ENCODE measurements at regions not wholly inside any gene's neighbourhood (a gene's known extent, or its start where the extent isn't known, plus 50 kb on each side); places are given as distances from the start of the nearest gene placed in this dataset.

GRCh38 chr17:73976147-73976546, 227.3 kb upstream of the RPL38 start:
- Histone ChIP-seq H3K27ac (ENCODE audit: low read length in 2 of 2) (no peak overlapping the region), H3K79me2 (ENCODE audit: control insufficient read depth, insufficient read depth, low read length) (no peaks in the 10 kb centered on the region), H3K36me3 (replicated peaks in 1 of 2; ENCODE audit: control extremely low read depth in 1 of 2, control insufficient read depth in 1 of 2, extremely low read depth in 1 of 2, insufficient read depth in 2 of 2, low read length in 1 of 2) (no peaks in the 10 kb centered on the region), H3K4me3 (ENCODE audit: control extremely low read depth in 1 of 5, extremely low read depth in 1 of 5, insufficient read depth in 1 of 5, low read depth in 2 of 5, low read length in 4 of 5) (no peak overlapping the region), H2AFZ (ENCODE audit: insufficient read depth, low read depth, low read length, poor library complexity, severe bottlenecking) (no peak overlapping the region), H3K27me3 (replicated peaks in 1 of 4; ENCODE audit: control extremely low read depth in 1 of 4, control insufficient read depth in 3 of 4, insufficient read depth in 4 of 4, low read length in 3 of 4) (no peaks in the 10 kb centered on the region), H3K4me2 (replicated peaks; ENCODE audit: low read depth, low read length, poor library complexity, severe bottlenecking) (no peak overlapping the region), H3K4me1 (ENCODE audit: control insufficient read depth in 2 of 2, insufficient read depth in 2 of 2, low read length in 2 of 2) (no peaks in the 10 kb centered on the region), H3K9me3 (ENCODE audit: control extremely low read depth in 1 of 3, control insufficient read depth in 2 of 3, insufficient read depth in 1 of 3, low read length in 2 of 3) (peaks cover 0 to 3% (median 0%) of the 10 kb centered on the region in 3 donors), H4K20me1 (ENCODE audit: control insufficient read depth, insufficient read depth, low read length, poor library complexity, severe bottlenecking) (no peaks in the 10 kb centered on the region), H3K9ac (ENCODE audit: low read length) (no peak overlapping the region)
- TF ChIP-seq EZH2 (IDR thresholded peaks at IDR 0.05; ENCODE audit: borderline replicate concordance, insufficient read depth, low read depth, low read length, poor library complexity, severe bottlenecking) (no peak), CTCF (IDR thresholded peaks at IDR 0.05) (no peak)
- no peaks in the 10 kb centered on the region for H3K4me1 Mint-ChIP-seq
- WGBS (ENCODE audit: insufficient coverage) = 71% methylated on average over 1 of the region's 1 CpG
- H3K9me3 Mint-ChIP-seq (ENCODE audit: insufficient read depth) = no peaks in the 10 kb centered on the region
- H3K27me3 Mint-ChIP-seq = peaks cover 34% of the 10 kb centered on the region
- H3K4me3 Mint-ChIP-seq = no peak overlapping the region
- H3K27ac Mint-ChIP-seq = no peak overlapping the region
- ChIA-PET POLR2A (no interaction called here), CTCF (interaction anchor here (1.1 kb wide), 1 partner anchor 22 kb away, joined by 3 read pairs; no protein-coding TSS in a partner anchor)
- DNase-seq = no peak
- no peak for ATAC-seq (ENCODE audit: low read depth)
- intact Hi-C loops (cut with micrococcal nuclease) = no loop called here

DNA sequence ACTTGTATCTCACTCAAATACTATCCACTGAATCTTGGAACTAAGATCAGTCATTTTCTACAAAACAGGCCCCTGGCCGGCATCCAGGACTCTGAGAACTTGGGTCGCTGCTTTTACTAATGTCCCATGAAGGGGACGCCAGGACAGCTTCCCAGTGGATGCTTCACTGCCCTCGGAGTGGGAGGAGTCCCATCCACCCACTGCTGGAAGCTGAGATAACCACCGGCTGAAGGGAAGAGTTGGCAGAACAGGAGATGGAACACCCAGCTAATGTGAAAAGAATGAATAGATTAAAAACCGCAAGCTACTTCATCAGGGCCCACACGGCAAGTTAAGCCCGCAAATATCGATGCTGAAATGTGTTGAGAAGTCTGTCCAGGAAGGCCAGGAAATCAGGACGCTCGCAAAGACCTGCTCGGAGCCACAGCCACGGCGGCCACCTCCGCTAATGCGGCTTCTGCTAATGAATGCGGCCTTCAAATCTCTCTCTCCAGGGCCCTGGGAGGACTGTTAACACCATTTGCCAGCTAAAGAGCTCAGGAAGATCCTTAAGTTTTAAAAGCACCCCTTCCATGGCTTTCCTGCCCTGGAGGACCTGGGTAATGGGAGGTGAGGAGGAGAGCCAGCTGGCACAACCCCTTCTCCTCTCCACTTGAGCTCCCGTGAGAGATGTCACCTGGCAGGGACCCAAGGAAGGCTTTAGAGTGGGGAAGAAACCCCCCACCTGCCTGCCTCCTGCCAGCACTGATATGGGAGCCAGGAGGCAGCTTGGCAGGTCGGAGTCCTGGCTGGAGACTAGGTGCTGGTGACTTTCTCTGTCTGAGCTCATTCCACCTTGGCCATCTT, 226.6 kb upstream of the RPL38 start:
- H3K9me3 ChIP-seq (ENCODE audit: control extremely low read depth in 1 of 3, control insufficient read depth in 2 of 3, insufficient read depth in 1 of 3, low read length in 2 of 3) = peaks cover 0 to 3% (median 0%) of the 10 kb centered on the region in 3 donors
- H3K4me1 Mint-ChIP-seq = no peaks in the 10 kb centered on the region
- no peak for TF ChIP-seq CTCF (IDR thresholded peaks at IDR 0.05)
- no peaks in the 10 kb centered on the region for H3K4me1 ChIP-seq (ENCODE audit: control insufficient read depth in 2 of 2, insufficient read depth in 2 of 2, low read length in 2 of 2)
- H4K20me1 ChIP-seq (ENCODE audit: control insufficient read depth, insufficient read depth, low read length, poor library complexity, severe bottlenecking) = no peaks in the 10 kb centered on the region
- DNase-seq = no peak
- H3K9me3 Mint-ChIP-seq (ENCODE audit: insufficient read depth) = no peaks in the 10 kb centered on the region
- H2AFZ ChIP-seq (ENCODE audit: insufficient read depth, low read depth, low read length, poor library complexity, severe bottlenecking) = no peak overlapping the region
- H3K4me3 ChIP-seq (ENCODE audit: control extremely low read depth in 1 of 5, extremely low read depth in 1 of 5, insufficient read depth in 1 of 5, low read depth in 2 of 5, low read length in 4 of 5) = no peak overlapping the region
- intact Hi-C loops (cut with micrococcal nuclease) = no loop called here
- no peaks in the 10 kb centered on the region for H3K79me2 ChIP-seq (ENCODE audit: control insufficient read depth, insufficient read depth, low read length)
- H3K4me2 ChIP-seq (replicated peaks; ENCODE audit: low read depth, low read length, poor library complexity, severe bottlenecking) = no peak overlapping the region
- no peaks in the 10 kb centered on the region for H3K36me3 ChIP-seq (replicated peaks in 1 of 2; ENCODE audit: control extremely low read depth in 1 of 2, control insufficient read depth in 1 of 2, extremely low read depth in 1 of 2, insufficient read depth in 2 of 2, low read length in 1 of 2)
- POLR2A ChIA-PET = no interaction called here
- peaks cover 31% of the 10 kb centered on the region for H3K27me3 Mint-ChIP-seq
- WGBS (ENCODE audit: insufficient coverage) = 86% methylated on average over 16 of the region's 19 CpGs
- ATAC-seq (ENCODE audit: low read depth) = no peak
- H3K27ac Mint-ChIP-seq = no peak overlapping the region
- H3K27me3 ChIP-seq (replicated peaks in 1 of 4; ENCODE audit: control extremely low read depth in 1 of 4, control insufficient read depth in 3 of 4, insufficient read depth in 4 of 4, low read length in 3 of 4) = no peaks in the 10 kb centered on the region
- no peak overlapping the region for H3K9ac ChIP-seq (ENCODE audit: low read length)
- no peak overlapping the region for H3K27ac ChIP-seq (ENCODE audit: low read length in 2 of 2)
- no peak overlapping the region for H3K4me3 Mint-ChIP-seq
- CTCF ChIA-PET = no interaction called here

Measured in B cell (primary cell).